H9 (cell line): ENCODE measurements at regions not wholly inside any gene's neighbourhood (a gene's known extent, or its start where the extent isn't known, plus 50 kb on each side); places are given as distances from the start of the nearest gene placed in this dataset.

Experiments
- DNase-seq: peaks from one replicate; pipeline ENCODE4 v3.0.0-alpha.2; 2017
- H2AFZ ChIP-seq: one replicate; pipeline ENCODE4 v1.6.1; 2013; ENCODE audit warnings: mild to moderate bottlenecking, low read length, control low read depth, moderate library complexity
- H2AK5ac ChIP-seq: 2 replicates; pipeline ENCODE4 v1.6.1; 2013; ENCODE audit warnings: low read length, control low read depth, mixed read lengths; ENCODE audit not compliant: insufficient read length
- H2BK120ac ChIP-seq: one replicate; pipeline ENCODE4 v1.6.1; 2013; ENCODE audit warnings: low read depth, mild to moderate bottlenecking, low read length, control low read depth, inconsistent platforms; ENCODE audit not compliant: poor library complexity, severe bottlenecking
- H2BK12ac ChIP-seq: 2 replicates; pipeline ENCODE4 v1.6.1; 2013; ENCODE audit warnings: low read length, control low read depth, mixed read lengths, low read depth; ENCODE audit not compliant: insufficient read length
- H2BK15ac ChIP-seq: 2 replicates; pipeline ENCODE4 v1.6.1; 2013; ENCODE audit warnings: low read depth, low read length, control low read depth
- H2BK20ac ChIP-seq: one replicate; pipeline ENCODE4 v1.6.1; 2013; ENCODE audit warnings: low read depth, mild to moderate bottlenecking, low read length, control low read depth, inconsistent platforms; ENCODE audit not compliant: poor library complexity, severe bottlenecking
- H2BK5ac ChIP-seq: 2 replicates; pipeline ENCODE4 v1.6.1; 2013; ENCODE audit warnings: low read length, control low read depth, mixed read lengths; ENCODE audit not compliant: insufficient read length
- H3K14ac ChIP-seq: 2 replicates; pipeline ENCODE4 v1.6.1; 2013; ENCODE audit warnings: low read length, control low read depth; ENCODE audit not compliant: insufficient read depth
- H3K18ac ChIP-seq: 2 replicates; pipeline ENCODE4 v1.6.1; 2013; ENCODE audit warnings: low read depth, mild to moderate bottlenecking, mixed read lengths, low read length, control low read depth; ENCODE audit not compliant: insufficient read length
- H3K23ac ChIP-seq: 2 replicates; pipeline ENCODE4 v1.6.1; 2013; ENCODE audit warnings: low read length, control low read depth, mixed read lengths, low read depth; ENCODE audit not compliant: insufficient read length
- H3K23me2 ChIP-seq: 2 replicates; pipeline ENCODE4 v1.6.1; 2013; ENCODE audit warnings: low read depth, mild to moderate bottlenecking, mixed read lengths, low read length, control low read depth; ENCODE audit not compliant: insufficient read length, poor library complexity, severe bottlenecking
- H3K27ac ChIP-seq: 2 replicates; pipeline ENCODE4 v1.5.1; 2013; ENCODE audit warnings: low read length, control low read depth, mixed read lengths, low read depth; ENCODE audit not compliant: insufficient read length
- H3K27me3 ChIP-seq: 2 replicates; pipeline ENCODE4 v1.6.1; 2013; ENCODE audit warnings: low read length, control low read depth, inconsistent platforms; ENCODE audit not compliant: insufficient read depth
- H3K4ac ChIP-seq: 2 replicates; pipeline ENCODE4 v1.6.1; 2013; ENCODE audit warnings: low read depth, mild to moderate bottlenecking, control low read depth, inconsistent platforms, low read length, moderate library complexity
- H3K4me1 ChIP-seq: 2 replicates; pipeline ENCODE4 v1.6.1; 2013; ENCODE audit warnings: low read length, control low read depth, inconsistent platforms; ENCODE audit not compliant: insufficient read depth
- H3K4me2 ChIP-seq: 2 replicates; pipeline ENCODE4 v1.6.1; 2013; ENCODE audit warnings: low read length, control low read depth, mixed read lengths; ENCODE audit not compliant: insufficient read length, insufficient read depth
- H3K56ac ChIP-seq: 2 replicates; pipeline ENCODE4 v1.6.1; 2013; ENCODE audit warnings: low read depth, mild to moderate bottlenecking, mixed read lengths, low read length, control low read depth; ENCODE audit not compliant: insufficient read length
- H3K79me1 ChIP-seq: 2 replicates; pipeline ENCODE4 v1.6.1; 2013; ENCODE audit warnings: low read depth, mild to moderate bottlenecking, moderate library complexity, low read length, control low read depth, inconsistent platforms; ENCODE audit not compliant: insufficient read depth, poor library complexity, severe bottlenecking
- H3K79me2 ChIP-seq: 2 replicates; pipeline ENCODE4 v1.6.1; 2013; ENCODE audit warnings: low read length, control low read depth, inconsistent platforms; ENCODE audit not compliant: insufficient read depth
- H3K9ac ChIP-seq: 2 replicates; pipeline ENCODE4 v1.6.1; 2013; ENCODE audit warnings: low read length, control low read depth, mixed read lengths; ENCODE audit not compliant: insufficient read length; ENCODE audit errors: extremely low read depth
- H3K9me3 ChIP-seq: one replicate; pipeline ENCODE4 v1.6.1; 2013; ENCODE audit warnings: low read depth, low read length, inconsistent platforms; ENCODE audit not compliant: control insufficient read depth
- H3T11ph ChIP-seq: one replicate; pipeline ENCODE4 v1.6.1; 2013; ENCODE audit warnings: mild to moderate bottlenecking, low read length, control low read depth, inconsistent platforms
- H4K20me1 ChIP-seq: one replicate; pipeline ENCODE4 v1.6.1; 2013; ENCODE audit not compliant: control insufficient read depth, insufficient read length, insufficient read depth
- H4K5ac ChIP-seq: 2 replicates; pipeline ENCODE4 v1.6.1; 2013; ENCODE audit warnings: low read depth, mild to moderate bottlenecking, mixed read lengths, low read length, control low read depth; ENCODE audit not compliant: insufficient read length
- H4K8ac ChIP-seq: replicated peaks from 2 replicates; pipeline ENCODE4 v1.6.1; 2013; ENCODE audit warnings: low read length, control low read depth, mixed read lengths, low read depth; ENCODE audit not compliant: insufficient read length
- H4K91ac ChIP-seq: 2 replicates; pipeline ENCODE4 v1.6.1; 2013; ENCODE audit warnings: low read depth, mild to moderate bottlenecking, moderate library complexity, mixed read lengths, low read length, control low read depth; ENCODE audit not compliant: insufficient read length
- H3K27ac Mint-ChIP-seq, 3 experiments: 2 replicates in 2 of 3; 3 replicates in 1 of 3; pipeline ENCODE4 v1.8.0; 2020 to 2021; ENCODE audit warnings: mixed read lengths in 3 of 3, mild to moderate bottlenecking in 1 of 3, moderate library complexity in 1 of 3
- H3K27me3 Mint-ChIP-seq: 2 replicates; pipeline ENCODE4 v1.8.0; 2021; ENCODE audit warnings: low read depth, mild to moderate bottlenecking, moderate library complexity, mixed read lengths
- H3K36me3 Mint-ChIP-seq, 3 experiments: 2 replicates in 2 of 3; 3 replicates in 1 of 3; pipeline ENCODE4 v1.8.0; 2020 to 2021; ENCODE audit warnings: low read depth in 3 of 3, mixed read lengths in 3 of 3; ENCODE audit not compliant: insufficient read depth in 1 of 3
- H3K4me1 Mint-ChIP-seq, 2 experiments: 2 replicates each; pipeline ENCODE4 v1.8.0; 2020; ENCODE audit warnings: mixed read lengths in 2 of 2
- H3K4me3 Mint-ChIP-seq, 2 experiments: 2 replicates in 1 of 2; 3 replicates in 1 of 2; pipeline ENCODE4 v1.8.0; 2020 to 2021; ENCODE audit warnings: mild to moderate bottlenecking in 2 of 2, mixed read lengths in 2 of 2, moderate library complexity in 1 of 2
- H3K9me3 Mint-ChIP-seq, 2 experiments: 2 replicates in 1 of 2; 3 replicates in 1 of 2; pipeline ENCODE4 v1.8.0; 2020; ENCODE audit warnings: mild to moderate bottlenecking in 2 of 2, mixed read lengths in 2 of 2, moderate library complexity in 1 of 2
- WGBS: extraction: QIAGEN DNeasy Blood & Tissue Kit; methylation state at CpG from one replicate; pipeline ENCODE4 v1.1.7; 2013; ENCODE audit warnings: missing lambda C conversion rate, low lambda C conversion rate, mixed read lengths; ENCODE audit not compliant: insufficient read length; ENCODE audit errors: extremely low coverage; 5-methylcytosine and 5-hydroxymethylcytosine counted together
- TF ChIP-seq, protein P1 (sequence below): fragments of 200-600 bp; sonication (generic); conservative IDR thresholded peaks from 3 replicates; pipeline ENCODE4 v1.8.0; 2021; ENCODE audit warnings: antibody characterized with exemption, mild to moderate bottlenecking

DNA sequence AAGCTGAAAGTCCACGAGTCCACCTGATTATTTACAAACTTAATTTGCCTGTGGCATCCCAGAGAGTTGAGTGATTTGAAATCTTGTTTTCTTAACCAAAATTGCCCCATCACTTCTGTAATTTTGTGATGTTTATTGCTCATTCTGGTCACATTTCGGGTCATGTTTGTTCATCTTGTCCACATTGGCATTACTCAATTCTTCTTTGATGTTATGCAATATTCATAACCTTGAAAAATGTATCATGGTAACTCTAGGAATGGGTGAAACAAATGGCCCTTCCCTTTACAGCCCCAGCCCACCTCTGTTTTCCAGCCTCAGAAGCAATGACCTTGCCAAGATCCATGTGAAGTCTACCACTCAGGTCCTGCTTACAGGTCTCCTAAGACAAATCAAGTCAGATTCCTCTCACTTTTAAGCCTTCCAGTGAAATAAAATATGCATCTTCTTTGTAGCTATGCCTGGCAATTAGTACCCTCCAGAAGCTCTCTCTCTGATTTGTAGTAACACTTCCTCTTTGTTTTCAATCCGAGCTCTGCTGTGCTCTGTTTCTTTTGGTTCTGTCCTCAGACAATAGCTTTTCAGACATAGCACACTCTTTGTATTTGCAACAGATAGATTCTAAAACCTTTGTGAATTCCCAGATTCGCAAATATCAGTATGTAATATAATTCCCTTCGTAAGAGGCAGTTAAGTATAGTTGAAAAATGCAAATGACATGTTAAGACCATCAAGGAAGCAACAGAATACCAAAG, 330.3 kb upstream of the IRX1 start:
- no peaks in the 10 kb centered on the region for H3K79me1 ChIP-seq
- Mint-ChIP-seq H3K4me3 (no peak overlapping the region), H3K36me3 (0 out of 7 replicates have a peak, but pooled peaks cover 0 to 2% (median 0%) of the 10 kb centered on the region in 3 experiments), H3K27ac (peak overlapping the region in 1 of 3 experiments; percentile 37; a peak in 1 of 7 replicates), H3K27me3 (peaks cover 2% of the 10 kb centered on the region; the same call in 1 of the 2 replicates), H3K4me1 (peaks cover 4 to 10% of the 10 kb centered on the region in 2 experiments), H3K9me3 (peaks cover 0 to 9% of the 10 kb centered on the region in 2 experiments; a peak in 1 of 5 replicates)
- no peaks in the 10 kb centered on the region for H3K4me1 ChIP-seq
- no peak overlapping the region for H2BK5ac ChIP-seq
- H3K4me2 ChIP-seq, result no peak overlapping the region
- H2BK12ac ChIP-seq, result no peak overlapping the region
- H3K9ac ChIP-seq, result no peak overlapping the region
- H3K56ac ChIP-seq, result no peak overlapping the region
- no peak for DNase-seq
- H3K27me3 ChIP-seq, result no peaks in the 10 kb centered on the region
- no peak overlapping the region for H4K91ac ChIP-seq
- H3K9me3 ChIP-seq, result no peaks in the 10 kb centered on the region
- no peak overlapping the region for H3K18ac ChIP-seq
- no peaks in the 10 kb centered on the region for H4K20me1 ChIP-seq
- no peaks in the 10 kb centered on the region for H3K23me2 ChIP-seq
- no peak overlapping the region for H3K27ac ChIP-seq
- H3K4ac ChIP-seq, result no peak overlapping the region
- H4K5ac ChIP-seq, result no peak overlapping the region
- H2BK120ac ChIP-seq, result no peak overlapping the region
- no peak overlapping the region for H4K8ac ChIP-seq
- no peak overlapping the region for H2BK15ac ChIP-seq
- no peak overlapping the region for H2AFZ ChIP-seq
- no peak overlapping the region for H3T11ph ChIP-seq
- H3K23ac ChIP-seq, result no peak overlapping the region
- no peak overlapping the region for H2BK20ac ChIP-seq
- no peaks in the 10 kb centered on the region for H3K79me2 ChIP-seq
- no peak overlapping the region for H3K14ac ChIP-seq
- TF ChIP-seq, protein P1, sequence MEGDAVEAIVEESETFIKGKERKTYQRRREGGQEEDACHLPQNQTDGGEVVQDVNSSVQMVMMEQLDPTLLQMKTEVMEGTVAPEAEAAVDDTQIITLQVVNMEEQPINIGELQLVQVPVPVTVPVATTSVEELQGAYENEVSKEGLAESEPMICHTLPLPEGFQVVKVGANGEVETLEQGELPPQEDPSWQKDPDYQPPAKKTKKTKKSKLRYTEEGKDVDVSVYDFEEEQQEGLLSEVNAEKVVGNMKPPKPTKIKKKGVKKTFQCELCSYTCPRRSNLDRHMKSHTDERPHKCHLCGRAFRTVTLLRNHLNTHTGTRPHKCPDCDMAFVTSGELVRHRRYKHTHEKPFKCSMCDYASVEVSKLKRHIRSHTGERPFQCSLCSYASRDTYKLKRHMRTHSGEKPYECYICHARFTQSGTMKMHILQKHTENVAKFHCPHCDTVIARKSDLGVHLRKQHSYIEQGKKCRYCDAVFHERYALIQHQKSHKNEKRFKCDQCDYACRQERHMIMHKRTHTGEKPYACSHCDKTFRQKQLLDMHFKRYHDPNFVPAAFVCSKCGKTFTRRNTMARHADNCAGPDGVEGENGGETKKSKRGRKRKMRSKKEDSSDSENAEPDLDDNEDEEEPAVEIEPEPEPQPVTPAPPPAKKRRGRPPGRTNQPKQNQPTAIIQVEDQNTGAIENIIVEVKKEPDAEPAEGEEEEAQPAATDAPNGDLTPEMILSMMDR, result no peak
- no CpG with 5 or more reads among the region's 5 CpGs for WGBS
- H2AK5ac ChIP-seq, result no peak overlapping the region
